ENCODE measurements at regions not wholly inside any gene's neighbourhood (a gene's known extent, or its start where the extent isn't known, plus 50 kb on each side); places are given as distances from the start of the nearest gene placed in this dataset.
"Not testable (repeated sequence)": the region's sequence is repeated elsewhere in the genome, so short reads cannot be mapped to it uniquely, and the experiment has no call there.

DNA sequence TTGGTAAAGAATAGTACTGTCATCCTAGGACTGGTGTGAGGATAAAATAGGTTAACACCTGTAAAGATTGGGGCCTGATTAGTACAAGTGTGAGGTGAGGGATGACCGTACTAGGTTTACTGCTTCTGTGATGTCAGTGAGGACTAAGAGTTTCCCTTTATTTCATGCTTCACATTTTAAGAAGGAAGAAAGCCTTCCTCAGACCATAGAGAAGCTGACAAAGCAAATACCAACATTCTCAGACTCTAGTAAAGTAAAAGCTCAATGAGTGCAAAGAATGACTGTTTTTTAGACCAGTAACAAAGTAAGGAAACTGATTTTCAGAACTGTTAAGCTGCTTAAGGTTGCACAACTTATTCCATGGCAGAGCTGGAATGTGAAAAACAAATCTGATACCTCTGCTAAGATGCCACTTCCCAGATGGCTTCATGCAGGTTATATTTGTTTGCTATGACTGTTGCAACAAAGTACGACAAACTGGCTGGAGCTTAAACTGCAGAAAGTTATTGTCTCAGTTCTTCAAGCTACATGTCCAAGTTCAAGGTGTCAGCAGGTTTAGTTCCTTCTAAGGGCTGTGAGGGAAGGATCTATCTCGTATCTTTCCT lies 354.9 kb downstream of the RSL24D1 start:
- DNase-seq (ENCODE audit: low spot score) = no peak

DNA sequence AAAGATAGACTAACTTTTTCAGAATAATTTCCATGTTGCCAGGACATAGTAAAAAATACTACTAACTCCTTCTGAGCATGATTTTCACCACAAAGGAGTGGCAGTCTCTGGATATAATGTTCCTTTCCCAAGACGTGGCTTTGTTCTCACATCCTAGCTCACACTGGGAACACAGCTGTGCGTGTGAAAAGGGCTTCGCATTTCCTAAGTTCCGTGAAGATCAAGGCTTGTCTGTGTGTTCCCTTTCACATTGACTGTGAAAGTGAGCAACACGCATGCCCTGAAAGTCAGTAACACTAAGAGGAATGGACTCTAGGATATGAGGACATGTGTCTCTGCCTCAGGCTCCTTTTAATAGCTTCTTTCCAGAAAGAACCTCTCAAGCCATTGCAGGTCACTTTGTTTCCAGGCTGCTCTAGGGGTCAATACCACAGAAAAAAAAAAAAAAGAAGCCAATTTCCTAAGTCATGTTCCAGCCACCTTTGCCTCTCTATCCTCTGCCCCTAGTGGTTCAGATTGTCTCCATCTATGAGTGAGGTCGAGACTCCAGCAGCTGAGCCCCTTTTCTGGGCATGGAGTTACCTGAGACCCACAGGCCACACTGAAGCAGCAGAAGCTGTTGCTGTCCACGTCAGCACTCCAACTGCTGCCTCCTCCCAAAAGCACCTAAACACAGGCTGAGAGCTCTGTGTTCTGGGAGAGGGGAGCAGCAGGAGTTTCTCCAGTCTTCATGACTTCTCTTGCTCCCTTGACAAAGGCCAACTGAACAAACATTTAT lies 355.9 kb downstream of the RSL24D1 start:
- peak; percentile 43 for DNase-seq (ENCODE audit: low spot score)

DNA sequence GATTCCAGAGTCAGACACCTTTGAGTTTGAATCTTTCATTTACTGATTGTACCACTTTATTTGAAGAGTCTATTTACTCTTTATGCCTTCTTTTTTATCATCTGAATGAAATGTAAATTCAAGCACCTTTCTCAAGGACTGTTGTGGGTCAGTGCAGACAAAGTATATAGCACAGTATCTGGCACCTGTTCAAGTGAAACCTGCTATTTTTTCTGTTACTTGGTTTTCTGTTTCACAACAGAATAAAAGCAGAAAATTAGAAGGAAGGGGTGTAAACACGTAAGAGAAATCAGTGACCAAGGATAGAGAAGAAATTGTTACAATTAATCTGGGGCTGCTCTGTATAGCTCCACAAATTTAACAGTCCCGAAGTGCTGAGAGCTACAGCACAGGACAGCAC lies 357.4 kb downstream of the RSL24D1 start:
- no peak for DNase-seq (ENCODE audit: low spot score)

DNA sequence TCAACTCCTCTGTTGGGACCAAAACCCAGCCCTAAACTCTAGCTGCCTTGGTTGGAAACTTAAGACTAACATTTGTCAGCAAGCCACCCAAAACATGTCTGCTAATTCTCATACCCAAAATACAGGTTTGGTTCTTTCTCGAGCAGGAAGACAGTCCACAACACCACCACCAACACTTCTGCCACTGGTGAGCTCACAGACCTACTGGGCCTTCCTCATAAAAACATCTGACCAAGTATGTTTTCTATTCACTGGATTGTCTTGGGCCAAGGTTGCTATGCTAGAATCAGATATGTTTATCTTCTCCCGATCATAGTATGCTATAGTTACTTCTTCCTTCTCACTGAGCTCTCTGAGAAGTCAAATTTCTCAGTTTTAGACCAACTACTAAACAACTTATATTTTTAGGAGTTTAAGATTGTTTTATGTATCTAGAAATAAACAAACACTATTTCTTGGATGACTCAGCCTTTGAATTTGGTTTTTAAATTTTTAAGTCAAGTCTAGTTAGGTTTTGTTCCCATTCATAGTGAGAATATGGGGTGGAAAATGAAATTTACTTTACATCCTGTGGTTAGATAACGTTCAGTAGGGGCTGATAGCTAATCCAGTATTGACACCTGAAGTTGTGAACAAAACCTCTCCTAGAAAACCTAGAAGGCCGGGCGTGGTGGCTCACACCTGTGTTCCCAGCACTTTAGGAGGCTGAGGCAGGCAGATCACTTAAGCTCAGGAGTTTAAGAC lies 360.5 kb downstream of the RSL24D1 start:
- DNase-seq (ENCODE audit: low spot score) = no peak

DNA sequence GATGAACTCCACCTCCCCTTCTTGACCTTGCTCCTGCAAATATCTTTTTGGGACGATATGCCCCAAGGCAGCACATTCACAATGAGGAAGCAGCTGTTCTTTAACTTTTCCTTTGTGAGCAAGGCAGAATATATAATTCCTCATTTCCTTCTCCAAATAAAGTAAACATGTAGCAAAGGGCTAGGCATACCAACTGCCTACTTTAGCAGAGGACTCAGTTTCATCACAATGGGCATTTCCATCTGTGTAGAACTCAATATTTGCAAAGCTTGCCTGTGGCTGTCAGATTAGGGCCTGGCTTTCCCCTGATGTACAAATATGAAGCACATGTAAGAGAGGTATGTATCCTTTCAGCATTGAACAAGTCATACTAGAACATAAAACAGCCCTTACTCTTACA lies 366.9 kb downstream of the RSL24D1 start:
- DNase-seq (ENCODE audit: low spot score) = no peak

DNA sequence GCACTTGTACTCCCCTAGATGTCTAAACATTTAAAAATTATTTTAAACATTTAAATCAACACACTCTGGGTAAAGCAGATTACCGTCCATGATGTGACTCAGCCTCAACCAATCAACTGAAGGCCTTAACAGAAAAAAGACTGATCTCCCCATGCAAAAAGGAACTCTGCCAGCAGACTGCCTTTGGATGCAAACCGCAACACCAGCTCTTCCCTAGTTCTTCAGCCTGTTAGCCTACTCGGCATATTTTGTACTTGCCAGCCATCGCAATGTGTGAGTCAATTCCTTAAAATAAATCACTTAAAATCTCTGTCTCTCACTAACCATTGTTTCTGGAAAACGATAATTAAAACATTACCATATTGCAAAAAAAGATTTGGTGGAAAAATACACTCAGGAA lies 375.9 kb downstream of the RSL24D1 start:
- DNase-seq (ENCODE audit: low spot score) = no peak

DNA sequence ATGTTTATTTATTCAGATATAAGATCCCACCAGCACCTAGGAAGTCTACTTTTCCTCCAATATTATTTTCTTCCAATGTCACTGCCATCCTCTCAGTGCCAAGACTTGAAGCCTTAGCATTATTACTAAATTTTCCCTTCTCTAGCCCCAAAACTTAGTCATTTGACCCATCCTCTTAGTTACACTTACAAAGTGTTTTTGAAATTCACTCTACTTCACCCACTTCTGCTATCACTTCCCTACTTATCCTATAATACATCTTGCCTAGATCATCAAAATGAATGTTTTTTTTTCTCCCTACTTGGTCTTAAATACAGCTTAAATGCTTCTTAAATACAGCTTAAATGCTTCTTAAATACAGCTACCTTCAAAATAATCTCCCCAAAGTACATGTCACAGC lies 376.6 kb downstream of the RSL24D1 start:
- no peak for DNase-seq (ENCODE audit: low spot score)

DNA sequence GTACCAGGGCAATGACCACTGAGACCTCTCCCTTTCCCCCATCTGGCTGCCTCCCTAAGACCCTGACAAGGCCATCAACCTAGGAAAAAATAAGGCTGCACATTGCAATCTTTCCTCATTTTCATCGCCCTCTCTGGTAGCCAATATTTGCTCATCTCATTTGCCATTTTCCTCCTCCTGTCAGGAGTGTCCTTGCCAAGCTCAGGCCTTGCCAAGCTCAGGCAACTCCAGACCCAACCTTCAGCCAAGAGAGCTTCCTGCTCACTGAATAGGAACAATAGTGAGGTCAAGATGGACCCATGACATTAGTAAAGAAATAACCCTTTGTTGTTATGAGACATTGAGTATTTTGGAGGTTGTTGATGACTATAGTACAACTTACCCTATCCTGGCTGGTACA lies 380.3 kb downstream of the RSL24D1 start:
- DNase-seq (ENCODE audit: low spot score) = no peak

DNA sequence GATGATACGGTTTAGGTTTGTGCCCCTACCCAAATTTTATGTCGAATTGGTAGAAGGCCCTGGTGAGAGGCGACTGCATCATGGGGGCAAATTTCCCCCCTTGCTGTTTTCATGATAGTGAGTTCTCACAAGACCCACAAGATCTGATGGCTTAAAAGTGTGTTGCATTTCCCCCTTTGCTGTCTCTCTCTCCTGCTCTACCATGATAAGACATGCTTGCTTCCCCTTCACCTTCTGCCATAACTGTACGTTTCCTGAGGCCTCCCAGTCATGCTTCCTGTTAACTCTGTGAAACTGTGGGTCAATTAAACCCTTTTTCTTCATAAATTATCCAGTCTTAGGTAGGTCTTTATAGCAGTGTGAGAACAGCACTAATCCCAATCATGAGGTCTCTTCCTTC lies 381.2 kb downstream of the RSL24D1 start:
- DNase-seq (ENCODE audit: low spot score) = no peak

DNA sequence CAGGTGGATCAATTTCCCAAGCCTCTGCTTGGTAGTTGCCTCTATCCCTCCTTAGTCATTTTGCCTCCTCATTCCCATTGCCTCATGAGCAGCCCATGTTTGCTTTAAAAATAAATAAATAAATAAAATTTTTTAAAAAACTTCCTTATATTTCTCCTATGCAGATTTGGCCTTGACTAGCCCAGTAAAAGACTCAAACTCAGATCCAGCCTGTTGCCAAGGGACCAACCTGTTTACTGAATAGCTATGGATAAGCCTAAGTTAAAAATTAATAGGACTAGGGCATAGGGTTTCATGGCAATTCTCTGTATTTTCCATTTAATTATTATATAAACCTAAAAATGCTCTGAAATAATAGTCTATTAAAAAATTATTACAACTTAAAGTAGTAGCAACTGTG lies 384.4 kb downstream of the RSL24D1 start:
- no peak for DNase-seq (ENCODE audit: low spot score)

DNA sequence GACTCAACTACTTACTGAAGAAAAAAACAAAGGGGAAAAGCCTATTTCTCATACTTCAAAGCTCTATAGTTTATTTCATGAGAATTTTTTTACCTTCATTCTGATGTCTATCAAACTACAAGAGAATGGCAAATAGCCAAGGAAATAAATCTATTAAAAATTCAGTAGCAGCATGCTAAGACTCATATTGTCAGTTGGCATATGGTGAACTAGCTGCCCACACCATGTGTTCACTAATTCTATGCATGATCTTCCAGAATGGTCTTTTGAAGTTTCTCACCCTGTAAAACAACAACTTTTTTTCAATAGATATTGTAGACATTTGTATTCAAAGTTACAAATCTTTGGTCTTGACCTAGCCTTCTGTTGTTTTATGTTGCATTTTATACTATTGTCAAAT lies 386.2 kb downstream of the RSL24D1 start:
- no peak for DNase-seq (ENCODE audit: low spot score)

DNA sequence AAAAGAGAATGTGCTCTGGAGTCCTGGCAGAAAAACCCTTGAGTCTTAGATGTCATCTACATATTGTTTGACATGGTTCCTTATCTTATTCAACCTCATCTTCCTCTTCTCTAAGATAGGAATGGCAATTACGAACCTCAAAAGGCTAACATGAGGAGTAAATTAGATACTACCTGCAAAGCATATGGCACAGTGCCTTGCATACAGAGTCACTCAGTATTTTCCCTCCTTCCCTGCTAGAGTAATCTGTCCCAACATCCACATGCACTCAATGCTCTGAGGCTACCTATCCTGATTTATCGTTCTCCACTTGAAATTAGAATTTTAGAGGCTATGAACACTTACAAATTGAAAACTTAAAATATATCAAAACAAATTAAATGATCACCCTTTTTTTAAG lies 386.7 kb downstream of the RSL24D1 start:
- no peak for DNase-seq (ENCODE audit: low spot score)

DNA sequence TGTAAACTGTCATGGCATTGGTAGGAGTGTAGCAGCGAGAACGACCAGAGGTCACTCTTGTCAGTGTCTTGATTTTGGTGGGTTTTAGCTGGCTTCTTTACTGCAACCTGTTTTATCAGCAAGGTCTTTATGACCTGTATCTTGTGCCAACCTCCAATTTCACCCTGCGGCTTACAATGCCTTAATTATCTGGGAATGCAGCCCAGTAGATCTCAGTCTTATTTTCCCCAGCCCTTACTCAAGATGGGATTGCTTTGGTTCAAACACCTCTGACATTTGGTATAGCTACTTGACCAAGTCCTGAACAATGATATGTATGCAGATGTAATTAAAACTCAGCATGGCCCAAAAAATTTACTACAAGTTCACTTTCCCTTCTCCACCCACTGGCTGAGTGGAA lies 388.4 kb downstream of the RSL24D1 start:
- DNase-seq (ENCODE audit: low spot score) = no peak

DNA sequence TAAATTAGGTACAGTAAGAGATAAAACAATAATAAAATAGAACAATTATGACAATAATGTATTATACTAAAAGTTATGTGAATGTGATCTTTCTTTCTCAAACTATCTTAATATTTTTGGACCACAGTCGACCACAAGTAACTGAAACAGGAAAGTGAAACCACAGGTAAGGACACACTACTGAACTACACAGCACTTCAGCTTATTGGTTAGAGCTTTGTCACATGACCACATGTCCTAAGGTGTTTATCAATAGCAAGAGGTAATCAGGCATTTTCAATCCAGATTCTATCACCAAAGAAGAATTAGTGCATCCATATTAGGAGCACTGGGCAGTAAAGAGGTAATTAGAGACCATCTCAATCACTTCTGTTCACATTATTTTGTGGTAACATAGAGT lies 392.8 kb downstream of the RSL24D1 start:
- no peak for DNase-seq (ENCODE audit: low spot score)

DNA sequence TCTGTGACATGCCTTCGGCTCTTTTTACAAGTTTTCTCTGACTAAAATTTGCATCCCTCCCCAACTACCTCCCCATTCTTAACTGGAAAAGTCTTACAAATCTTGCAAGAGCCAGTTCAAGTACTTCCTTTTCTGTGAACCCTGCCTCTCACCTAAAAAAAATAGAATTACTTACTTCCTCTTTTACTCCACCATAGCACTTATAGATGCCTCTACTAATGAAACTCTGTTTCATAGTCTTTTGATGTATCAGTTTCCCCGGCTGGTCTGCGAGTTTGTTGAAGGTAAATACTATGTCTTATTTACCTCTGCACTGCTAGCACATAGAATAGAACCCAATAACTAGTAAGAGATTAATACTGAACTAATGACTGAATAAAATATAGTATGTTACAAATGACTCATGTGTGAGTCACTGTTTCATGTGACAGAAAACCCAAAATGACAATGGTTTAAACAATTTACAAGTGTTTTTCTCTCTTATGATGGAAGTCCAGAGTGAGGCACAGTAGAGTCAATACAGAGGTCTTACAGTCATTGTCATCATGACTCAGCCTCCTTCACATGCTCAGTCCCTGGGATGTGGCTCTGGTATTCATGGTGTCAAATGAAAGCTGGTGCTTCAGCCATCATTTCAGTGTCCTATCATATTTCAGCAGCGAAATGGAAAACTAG lies 393.5 kb downstream of the RSL24D1 start:
- DNase-seq (ENCODE audit: low spot score) = no peak

DNA sequence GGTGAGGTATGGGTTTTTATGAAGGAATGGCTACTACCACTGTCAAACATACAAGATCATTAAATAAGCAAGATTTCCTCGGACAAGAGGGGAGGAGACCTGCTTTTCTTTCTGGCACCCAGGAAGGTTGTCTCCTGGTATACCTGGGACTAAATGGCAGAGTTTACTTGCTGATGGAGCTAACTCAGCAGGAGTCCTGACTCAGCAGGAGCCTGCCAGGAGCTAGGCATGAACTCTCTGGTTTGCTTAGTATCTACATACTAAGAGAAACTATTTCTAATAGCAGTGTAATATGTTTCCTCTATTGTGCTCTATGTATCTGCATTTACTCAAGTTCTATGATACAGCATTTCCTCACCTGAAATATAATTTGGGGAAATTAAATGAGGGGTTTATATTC lies 404.2 kb downstream of the RSL24D1 start:
- DNase-seq (ENCODE audit: low spot score) = no peak

DNA sequence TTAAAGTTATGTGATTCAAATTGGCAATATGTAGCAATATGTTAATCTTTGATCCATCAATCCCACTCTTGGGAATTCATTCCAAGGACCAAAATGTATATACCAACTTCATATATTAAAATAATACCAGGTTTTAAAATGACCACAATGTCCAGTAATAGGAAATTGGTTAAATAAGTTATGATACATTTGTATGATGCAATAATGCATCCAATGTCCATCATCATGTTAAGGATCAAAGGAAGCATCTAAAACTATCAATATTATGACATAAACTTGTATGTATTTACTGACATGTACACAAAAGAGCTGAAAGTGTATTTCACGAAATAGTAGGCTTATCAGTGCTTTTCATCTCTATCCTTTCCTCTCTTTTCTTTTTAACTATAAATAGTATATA lies 406.0 kb downstream of the RSL24D1 start:
- DNase-seq (ENCODE audit: low spot score) = no peak

DNA sequence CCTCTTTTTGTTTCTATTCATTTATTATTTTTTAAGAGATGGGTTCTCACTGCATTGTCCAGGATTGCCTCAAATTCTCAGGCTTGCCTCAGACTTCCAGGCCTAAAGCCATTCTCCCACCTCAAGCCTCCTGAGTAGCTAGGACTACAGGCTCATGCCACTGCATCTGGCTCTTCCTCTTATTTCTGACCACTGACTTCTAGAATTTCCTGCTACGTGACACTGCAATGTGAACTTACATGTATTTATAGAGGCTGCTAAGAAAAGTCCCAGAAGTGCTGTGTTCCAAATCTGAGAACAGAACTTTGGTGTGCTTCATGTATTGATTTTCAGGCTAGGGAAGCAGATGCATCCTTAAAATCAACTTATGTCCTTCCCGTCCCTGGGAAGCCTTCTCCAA lies 407.4 kb downstream of the RSL24D1 start:
- DNase-seq (ENCODE audit: low spot score) = no peak

DNA sequence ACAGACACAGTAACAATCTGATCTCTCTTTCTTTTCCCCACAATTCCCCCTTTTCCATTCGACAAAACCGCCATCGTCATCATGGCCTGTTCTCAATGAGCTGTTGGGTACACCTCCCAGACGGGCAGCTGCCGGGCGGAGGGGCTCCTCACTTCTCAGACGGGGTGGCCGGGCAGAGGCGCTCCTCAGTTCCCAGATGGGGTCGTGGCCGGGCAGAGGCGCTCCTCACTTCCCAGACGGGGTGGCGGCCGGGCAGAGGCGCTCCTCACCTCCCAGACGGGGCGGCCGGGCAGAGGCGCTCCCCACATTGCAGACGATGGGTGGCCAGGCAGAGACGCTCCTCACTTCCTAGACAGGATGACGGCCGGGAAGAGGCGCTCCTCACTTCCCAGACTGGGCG lies 415.5 kb downstream of the RSL24D1 start:
- not testable (repeated sequence) for DNase-seq (ENCODE audit: low spot score)

DNA sequence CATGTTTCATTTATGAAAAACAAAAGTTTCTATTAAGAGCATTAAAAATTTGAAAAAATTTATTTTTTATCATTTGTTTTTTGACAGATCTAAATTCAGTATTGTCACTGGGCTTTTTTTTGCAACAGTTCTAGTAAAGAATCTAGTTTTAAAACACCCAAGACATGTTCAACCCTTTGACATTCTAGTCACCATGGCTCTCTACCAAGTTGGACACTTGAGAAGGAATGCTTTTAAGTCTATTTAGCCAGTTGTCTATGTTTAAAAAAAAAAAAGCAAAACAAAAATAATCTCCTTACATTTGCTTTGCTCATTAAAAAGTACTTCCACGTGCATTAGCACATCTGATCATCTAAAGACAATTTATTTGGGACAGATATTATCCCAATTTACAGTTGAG lies 417.5 kb downstream of the RSL24D1 start:
- DNase-seq (ENCODE audit: low spot score) = no peak

DNA sequence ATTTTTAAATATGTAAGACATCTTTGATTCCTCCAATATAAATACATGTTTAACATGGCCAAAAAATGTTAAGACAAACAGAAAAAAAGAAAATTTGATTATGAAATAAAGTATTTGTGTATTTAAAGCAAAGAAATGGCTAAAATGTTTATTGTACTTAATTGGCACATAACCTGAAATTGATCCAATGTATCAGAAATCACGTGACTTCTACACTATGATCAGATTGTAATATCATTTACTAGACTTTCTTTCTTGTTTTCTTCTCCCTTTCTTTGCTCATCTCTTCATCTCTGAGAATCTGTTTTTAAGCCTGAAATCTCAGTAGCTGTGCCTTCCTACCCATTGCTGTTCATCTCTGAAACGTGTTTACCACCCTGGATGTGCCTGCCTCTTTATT lies 420.3 kb downstream of the RSL24D1 start:
- no peak for DNase-seq (ENCODE audit: low spot score)

DNA sequence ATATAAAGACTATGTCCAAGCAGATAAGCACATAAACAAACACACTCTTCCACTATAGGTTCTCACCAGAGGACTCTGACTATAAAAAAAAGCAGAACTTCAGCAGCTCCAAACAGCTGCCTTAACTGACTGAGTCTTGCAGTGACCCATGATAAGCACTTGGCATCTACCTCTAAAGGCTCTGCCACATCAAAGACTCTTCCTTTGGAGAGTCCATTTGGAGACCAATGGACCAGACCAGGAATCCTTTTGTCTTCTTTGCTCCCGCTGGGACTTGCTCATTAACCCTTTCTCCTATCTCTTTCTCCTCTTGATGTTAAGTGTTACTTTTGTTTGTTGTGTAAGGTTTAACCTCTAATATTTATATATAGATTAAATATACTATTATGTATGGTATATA lies 424.1 kb downstream of the RSL24D1 start:
- peak; percentile 14 for DNase-seq (ENCODE audit: low spot score)

DNA sequence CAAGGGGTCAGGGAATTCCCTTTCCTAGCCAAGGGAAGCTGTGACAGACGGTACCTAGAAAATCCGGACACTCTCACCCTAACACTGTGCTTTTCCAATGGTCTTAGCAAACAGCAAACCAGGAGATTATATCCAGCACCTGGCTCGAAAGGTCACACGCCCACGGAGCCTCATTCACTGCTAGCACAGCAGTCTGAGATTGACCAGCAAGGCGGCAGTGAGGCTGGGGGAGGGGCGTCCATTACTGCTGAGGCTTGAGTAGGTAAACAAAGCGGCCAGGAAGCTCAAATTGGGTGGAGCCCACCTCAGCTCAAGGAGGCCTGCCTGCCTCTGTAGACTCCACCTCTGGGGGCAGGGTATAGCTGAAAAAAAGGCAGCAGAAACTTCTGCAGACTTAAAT lies 447.3 kb downstream of the RSL24D1 start:
- not testable (repeated sequence) for DNase-seq (ENCODE audit: low spot score)
